Upper lobe of left lung (tissue), 4 donors: ENCODE measurements at regions not wholly inside any gene's neighbourhood (a gene's known extent, or its start where the extent isn't known, plus 50 kb on each side); places are given as distances from the start of the nearest gene placed in this dataset.

Source experiments
- EP300 ChIP-seq, 4 donors: sonication (generic); formaldehyde crosslinking; IDR thresholded peaks; one replicate each; pipeline ENCODE4 v1.5.1; 2017; ENCODE audit warnings: antibody characterized with exemption in 4 of 4, control low read depth in 2 of 4
- POLR2AphosphoS5 ChIP-seq, 2 donors: sonication (generic); formaldehyde crosslinking; IDR thresholded peaks; one replicate each; pipeline ENCODE4 v1.5.1; 2017; ENCODE audit warnings: antibody characterized with exemption in 2 of 2

DNA sequence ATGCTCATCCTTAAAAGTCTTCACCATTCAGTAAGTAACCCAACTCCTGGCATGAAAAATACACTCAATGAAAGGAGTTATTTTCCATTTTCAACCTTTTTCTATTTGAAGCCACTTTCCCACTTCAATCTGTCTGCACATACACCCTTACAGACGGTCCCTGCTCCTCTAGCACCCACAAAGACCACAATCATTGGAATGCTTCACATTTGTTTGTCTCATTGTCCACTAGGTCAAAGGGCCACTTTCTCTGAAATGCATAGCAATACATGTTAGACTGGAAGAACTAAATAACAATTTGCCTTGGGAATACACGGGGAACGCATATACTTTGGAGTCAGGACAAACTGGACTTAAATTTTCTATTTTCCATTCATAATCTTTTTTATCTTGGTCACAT, 487.1 kb upstream of the C1orf87 start:
- no peak for TF ChIP-seq POLR2AphosphoS5 (IDR thresholded peaks at IDR 0.05)
- TF ChIP-seq EP300 (IDR thresholded peaks at IDR 0.05) = no peak
